Mesenchymal stem cell (in vitro differentiated cells and primary cell): ENCODE measurements at regions not wholly inside any gene's neighbourhood (a gene's known extent, or its start where the extent isn't known, plus 50 kb on each side); places are given as distances from the start of the nearest gene placed in this dataset.

ENCODE experiments used
- DNase-seq: peaks from one replicate; pipeline ENCODE4 v3.0.0-alpha.2; 2013
- H2AFZ ChIP-seq: one replicate; pipeline ENCODE4 v1.6.1; 2013; ENCODE audit warnings: low read depth, mild to moderate bottlenecking, control low read depth, inconsistent platforms, low read length, moderate library complexity
- H2AK5ac ChIP-seq: 2 replicates; pipeline ENCODE4 v1.6.1; 2013; ENCODE audit warnings: low read length, moderate library complexity, mild to moderate bottlenecking, inconsistent platforms; ENCODE audit not compliant: severe bottlenecking
- H2BK120ac ChIP-seq: one replicate; pipeline ENCODE4 v1.6.1; 2013; ENCODE audit warnings: low read depth, mild to moderate bottlenecking, inconsistent platforms, low read length, moderate library complexity
- H2BK12ac ChIP-seq, 2 experiments: one replicate each; pipeline ENCODE4 v1.6.1; 2013; ENCODE audit warnings: inconsistent platforms in 2 of 2, low read length in 2 of 2, mild to moderate bottlenecking in 2 of 2, moderate library complexity in 2 of 2, control low read depth in 1 of 2
- H2BK15ac ChIP-seq: one replicate; pipeline ENCODE4 v1.6.1; 2013; ENCODE audit warnings: mild to moderate bottlenecking, low read depth, inconsistent platforms; ENCODE audit not compliant: poor library complexity, severe bottlenecking
- H2BK5ac ChIP-seq: 2 replicates; pipeline ENCODE4 v1.6.1; 2013; ENCODE audit warnings: low read depth, mild to moderate bottlenecking, low read length, control low read depth, inconsistent platforms; ENCODE audit not compliant: poor library complexity, severe bottlenecking
- H3K14ac ChIP-seq, 2 experiments: one replicate each; pipeline ENCODE4 v1.6.1; 2013; ENCODE audit warnings: inconsistent platforms in 2 of 2, low read length in 2 of 2, control low read depth in 1 of 2, mild to moderate bottlenecking in 1 of 2, moderate library complexity in 1 of 2
- H3K18ac ChIP-seq, 2 experiments: one replicate each; pipeline ENCODE4 v1.6.1; 2013; ENCODE audit warnings: inconsistent platforms in 2 of 2, low read length in 2 of 2, control low read depth in 1 of 2, low read depth in 1 of 2, mild to moderate bottlenecking in 1 of 2
- H3K23ac ChIP-seq, 2 experiments: one replicate each; pipeline ENCODE4 v1.6.1; 2013; ENCODE audit warnings: inconsistent platforms in 2 of 2, low read length in 2 of 2, mild to moderate bottlenecking in 2 of 2, moderate library complexity in 2 of 2, control low read depth in 1 of 2
- H3K27ac ChIP-seq: 2 replicates; pipeline ENCODE4 v1.5.1; 2013; ENCODE audit warnings: mild to moderate bottlenecking, moderate library complexity, low read length, control low read depth, inconsistent platforms; ENCODE audit not compliant: poor library complexity, severe bottlenecking
- H3K27me3 ChIP-seq, 2 experiments: 2 replicates each; pipeline versions ENCODE4 v1.6.1 to v1.7.0; 2013; ENCODE audit warnings: low read length in 2 of 2, mild to moderate bottlenecking in 2 of 2, moderate library complexity in 2 of 2, control low read depth in 1 of 2, inconsistent platforms in 1 of 2; ENCODE audit not compliant: control insufficient read depth in 1 of 2, insufficient read depth in 1 of 2
- H3K36me3 ChIP-seq, 2 experiments: 2 replicates each; pipeline versions ENCODE4 v1.6.1 to v1.7.0; 2013; ENCODE audit warnings: low read length in 2 of 2, control low read depth in 1 of 2, inconsistent platforms in 1 of 2, low read depth in 1 of 2, mild to moderate bottlenecking in 1 of 2; ENCODE audit not compliant: insufficient read depth in 2 of 2, control insufficient read depth in 1 of 2
- H3K4ac ChIP-seq, 2 experiments: one replicate each; pipeline ENCODE4 v1.6.1; 2013; ENCODE audit warnings: inconsistent platforms in 2 of 2, low read length in 2 of 2, mild to moderate bottlenecking in 2 of 2, moderate library complexity in 2 of 2, control low read depth in 1 of 2, low read depth in 1 of 2
- H3K4me1 ChIP-seq: 2 replicates; pipeline ENCODE4 v1.6.1; 2013; ENCODE audit warnings: low read depth, low read length, control low read depth; ENCODE audit not compliant: control insufficient read depth, insufficient read depth
- H3K4me2 ChIP-seq: 2 replicates; pipeline ENCODE4 v1.6.1; 2013; ENCODE audit warnings: low read length, mild to moderate bottlenecking, inconsistent platforms; ENCODE audit not compliant: poor library complexity, severe bottlenecking
- H3K4me3 ChIP-seq, 2 experiments: 2 replicates each; pipeline versions ENCODE4 v1.5.1 to v1.7.0; 2013; ENCODE audit warnings: low read length in 2 of 2, mild to moderate bottlenecking in 2 of 2, control low read depth in 1 of 2, low read depth in 1 of 2; ENCODE audit not compliant: insufficient read depth in 1 of 2
- H3K79me1 ChIP-seq: replicated peaks from 2 replicates; pipeline ENCODE4 v1.6.1; 2013; ENCODE audit warnings: mild to moderate bottlenecking, control low read depth, low read length, inconsistent platforms; ENCODE audit not compliant: poor library complexity, severe bottlenecking
- H3K9ac ChIP-seq: 2 replicates; pipeline ENCODE4 v1.7.0; 2013; ENCODE audit warnings: mild to moderate bottlenecking, low read length, moderate library complexity
- H3K9me3 ChIP-seq: 2 replicates; pipeline ENCODE4 v1.7.0; 2013; ENCODE audit warnings: mild to moderate bottlenecking, low read length; ENCODE audit not compliant: control insufficient read depth
- H4K8ac ChIP-seq: one replicate; pipeline ENCODE4 v1.6.1; 2013; ENCODE audit warnings: inconsistent platforms, mild to moderate bottlenecking, low read length, moderate library complexity
- H4K91ac ChIP-seq: one replicate; pipeline ENCODE4 v1.6.1; 2013; ENCODE audit warnings: mild to moderate bottlenecking, low read length, inconsistent platforms
- WGBS: methylation state at CpG from one replicate; pipeline ENCODE4 v1.1.7; 2013; ENCODE audit warnings: mixed read lengths; 5-methylcytosine and 5-hydroxymethylcytosine counted together

- Histone ChIP-seq H3K4me2 (no peak overlapping the region), H2BK15ac (no peak overlapping the region), H3K27me3 (no peaks in the 10 kb centered on the region), H2BK120ac (no peak overlapping the region), H3K14ac (no peak overlapping the region), H3K9ac (no peak overlapping the region), H3K36me3 (no peaks in the 10 kb centered on the region), H4K91ac (no peak overlapping the region), H3K4me3 (no peak overlapping the region), H3K18ac (no peak overlapping the region), H3K79me1 (no peaks in the 10 kb centered on the region), H3K4ac (no peak overlapping the region), H4K8ac (no peak overlapping the region), H3K27ac (no peak overlapping the region), H3K23ac (no peak overlapping the region), H3K4me1 (peaks cover 1% of the 10 kb centered on the region), H2AK5ac (no peak overlapping the region), H2BK5ac (no peak overlapping the region), H2BK12ac (no peak overlapping the region), H2AFZ (no peak overlapping the region), H3K9me3 (no peaks in the 10 kb centered on the region)
- WGBS: 86% methylated on average over 5 of the region's 5 CpGs
- DNase-seq: no peak
These were observed 69.0 kb upstream of the HMHB1 start for GRCh38 chr5:143742951-143743350.

GRCh38 chr5:143741421-143741820 lies 70.5 kb upstream of the HMHB1 start:
- DNase-seq: no peak
- Histone ChIP-seq H3K4me1 (peaks cover 1% of the 10 kb centered on the region), H2BK120ac (no peak overlapping the region), H3K9me3 (no peaks in the 10 kb centered on the region), H3K4ac (no peak overlapping the region), H2AK5ac (no peak overlapping the region), H3K9ac (no peak overlapping the region), H2BK12ac (no peak overlapping the region), H3K4me3 (no peak overlapping the region), H3K27ac (no peak overlapping the region), H2BK15ac (no peak overlapping the region), H2BK5ac (no peak overlapping the region), H3K36me3 (no peaks in the 10 kb centered on the region), H3K14ac (no peak overlapping the region), H3K4me2 (no peak overlapping the region), H3K79me1 (no peaks in the 10 kb centered on the region), H3K18ac (no peak overlapping the region), H3K23ac (no peak overlapping the region), H4K91ac (no peak overlapping the region), H2AFZ (no peak overlapping the region), H3K27me3 (no peaks in the 10 kb centered on the region), H4K8ac (no peak overlapping the region)
- WGBS: 90% methylated on average over 4 of the region's 4 CpGs

GRCh38 chr5:143740956-143741355 lies 71.0 kb upstream of the HMHB1 start:
- Histone ChIP-seq H3K79me1 (no peaks in the 10 kb centered on the region), H3K4me1 (peaks cover 1% of the 10 kb centered on the region), H4K8ac (no peak overlapping the region), H3K27me3 (no peaks in the 10 kb centered on the region), H3K9ac (no peak overlapping the region), H2AK5ac (no peak overlapping the region), H2BK12ac (no peak overlapping the region), H2BK5ac (no peak overlapping the region), H3K4ac (no peak overlapping the region), H2BK120ac (no peak overlapping the region), H4K91ac (no peak overlapping the region), H3K4me2 (no peak overlapping the region), H3K18ac (no peak overlapping the region), H3K4me3 (no peak overlapping the region), H3K9me3 (no peaks in the 10 kb centered on the region), H3K36me3 (no peaks in the 10 kb centered on the region), H3K23ac (no peak overlapping the region), H3K14ac (no peak overlapping the region), H2AFZ (no peak overlapping the region), H2BK15ac (no peak overlapping the region), H3K27ac (no peak overlapping the region)
- no CpG with 5 or more reads among the region's 1 CpG for WGBS
- no peak for DNase-seq

- H3K27me3 ChIP-seq: no peaks in the 10 kb centered on the region
- H2AK5ac ChIP-seq: no peak overlapping the region
- H3K9ac ChIP-seq: no peak overlapping the region
- no peak overlapping the region for H3K4me2 ChIP-seq
- peaks cover 1% of the 10 kb centered on the region for H3K4me1 ChIP-seq
- H3K36me3 ChIP-seq: no peaks in the 10 kb centered on the region
- H4K8ac ChIP-seq: no peak overlapping the region
- DNase-seq: no peak
- H4K91ac ChIP-seq: no peak overlapping the region
- H3K27ac ChIP-seq: no peak overlapping the region
- H3K18ac ChIP-seq: no peak overlapping the region
- no peak overlapping the region for H2AFZ ChIP-seq
- H2BK120ac ChIP-seq: no peak overlapping the region
- no peaks in the 10 kb centered on the region for H3K79me1 ChIP-seq
- no peak overlapping the region for H3K4me3 ChIP-seq
- H3K9me3 ChIP-seq: no peaks in the 10 kb centered on the region
- WGBS: 83% methylated on average over 1 of the region's 1 CpG
- no peak overlapping the region for H3K14ac ChIP-seq
- H2BK5ac ChIP-seq: no peak overlapping the region
- H3K4ac ChIP-seq: no peak overlapping the region
- H2BK15ac ChIP-seq: no peak overlapping the region
- no peak overlapping the region for H2BK12ac ChIP-seq
- no peak overlapping the region for H3K23ac ChIP-seq
These were observed 72.2 kb upstream of the HMHB1 start for GRCh38 chr5:143739746-143740145.
